ENCODE measurements at regions not wholly inside any gene's neighbourhood (a gene's known extent, or its start where the extent isn't known, plus 50 kb on each side); places are given as distances from the start of the nearest gene placed in this dataset.

DNA sequence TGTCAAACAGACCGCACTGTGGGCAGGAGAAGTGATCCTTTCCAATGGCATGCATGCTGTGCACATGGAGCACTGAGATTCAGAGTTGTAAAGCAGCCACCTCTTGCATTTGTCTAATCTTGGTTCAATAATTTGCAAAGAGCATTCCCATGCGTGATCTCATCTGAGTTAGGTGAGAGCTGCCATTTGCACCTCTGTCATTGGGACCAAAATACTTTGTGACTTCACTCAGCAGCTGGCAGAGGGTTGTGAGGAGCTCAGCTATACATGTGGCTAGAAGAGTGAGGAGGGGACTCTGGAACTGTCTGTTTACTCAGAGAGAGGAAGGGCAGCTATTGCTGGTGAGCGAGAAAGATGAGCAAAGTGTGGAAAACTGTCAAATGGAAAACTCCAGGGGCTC is 265.1 kb upstream of the TNP1 start:
- ATAC-seq (no peak), FAIRE-seq (no peak), DNase-seq (ENCODE audit: low spot score) (no peak)
- TF ChIP-seq ZNF747 (CRISPR knock-in tag; IDR thresholded peaks at IDR 0.05; ENCODE audit: borderline replicate concordance) (no peak), HNRNPK (IDR thresholded peaks at IDR 0.05; ENCODE audit: low read depth, low read length, poor library complexity, severe bottlenecking) (no peak), MBD4 (IDR thresholded peaks at IDR 0.05; ENCODE audit: borderline replicate concordance, low read length) (no peak), STAG1 (CRISPR knock-in tag; IDR thresholded peaks at IDR 0.05) (no peak), ZNF879 (CRISPR knock-in tag; IDR thresholded peaks at IDR 0.05) (no peak), ZFYVE20 (CRISPR knock-in tag; IDR thresholded peaks at IDR 0.05; ENCODE audit: borderline replicate concordance, low read depth) (no peak), MATR3 (CRISPR knock-in tag; IDR thresholded peaks at IDR 0.05) (no peak), ETS1 (CRISPR knock-in tag; IDR thresholded peaks at IDR 0.05) (no peak), ZNF792 (CRISPR knock-in tag; IDR thresholded peaks at IDR 0.05) (no peak), ZNF343 (CRISPR knock-in tag; IDR thresholded peaks at IDR 0.05) (no peak), ZNF446 (CRISPR knock-in tag; IDR thresholded peaks at IDR 0.05) (no peak)
- TF ChIP-seq, protein P1, sequence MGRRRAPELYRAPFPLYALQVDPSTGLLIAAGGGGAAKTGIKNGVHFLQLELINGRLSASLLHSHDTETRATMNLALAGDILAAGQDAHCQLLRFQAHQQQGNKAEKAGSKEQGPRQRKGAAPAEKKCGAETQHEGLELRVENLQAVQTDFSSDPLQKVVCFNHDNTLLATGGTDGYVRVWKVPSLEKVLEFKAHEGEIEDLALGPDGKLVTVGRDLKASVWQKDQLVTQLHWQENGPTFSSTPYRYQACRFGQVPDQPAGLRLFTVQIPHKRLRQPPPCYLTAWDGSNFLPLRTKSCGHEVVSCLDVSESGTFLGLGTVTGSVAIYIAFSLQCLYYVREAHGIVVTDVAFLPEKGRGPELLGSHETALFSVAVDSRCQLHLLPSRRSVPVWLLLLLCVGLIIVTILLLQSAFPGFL (CRISPR knock-in tag; IDR thresholded peaks at IDR 0.05), result no peak
- no peak overlapping the region for H3K4me3 ChIP-seq (replicated peaks in 1 of 3; ENCODE audit: insufficient read depth in 1 of 3, low read depth in 2 of 3, low read length in 3 of 3)
- no peak overlapping the region for H3K4me2 ChIP-seq (ENCODE audit: low read depth, low read length)
- CTCF ChIA-PET (ENCODE audit: low intra/inter-chr PET ratio, low total read pairs), result no interaction called here
- no peak overlapping the region for H3K27ac ChIP-seq (ENCODE audit: extremely low read length, insufficient read depth, low read length)
- H3K27me3 ChIP-seq (ENCODE audit: control insufficient read depth in 1 of 2, insufficient read depth in 2 of 2, low read length in 2 of 2), result 0 out of 5 replicates have a peak, but pooled peaks cover 0 to 6% of the 10 kb centered on the region in 2 experiments
- no peaks in the 10 kb centered on the region for H3K79me2 ChIP-seq (ENCODE audit: insufficient read depth, low read length)
- intact Hi-C loops (cut with micrococcal nuclease; ENCODE audit: unreplicated experiment), result no loop called here
- H2AFZ ChIP-seq (ENCODE audit: low read length), result no peak overlapping the region
- no peak overlapping the region for H3K9ac ChIP-seq (ENCODE audit: insufficient read depth, low read depth, low read length)
- no peaks in the 10 kb centered on the region for H3K4me1 ChIP-seq (ENCODE audit: insufficient read depth, low read length)
- H3K36me3 ChIP-seq (replicated peaks in 1 of 2; ENCODE audit: control insufficient read depth in 1 of 2, insufficient read depth in 2 of 2, low read length in 2 of 2), result no peaks in the 10 kb centered on the region
- POLR2A ChIA-PET, result no interaction called here
- in situ Hi-C loops (cut with HindIII; ENCODE audit: extremely low pct_ligation_motif_present, low pct_unique_long_range_greater_than_20kb), result no loop called here
- H3K9me3 ChIP-seq (ENCODE audit: low read length), result no peaks in the 10 kb centered on the region
- BruUV-seq (replicated peaks), result no TSS peak
- no peaks in the 10 kb centered on the region for H4K20me1 ChIP-seq (ENCODE audit: insufficient read depth, low read length)
- 7% methylated on average over 3 of the region's 3 CpGs for WGBS (ENCODE audit: low lambda C conversion rate)
